K562 (cell line): ENCODE measurements at regions not wholly inside any gene's neighbourhood (a gene's known extent, or its start where the extent isn't known, plus 50 kb on each side); places are given as distances from the start of the nearest gene placed in this dataset.

Experiments
- ATAC-seq: fragments of 200-7000 bp; cut with Tn5 transposase; 3 replicates; pipeline ENCODE4 v1.9.1; 2020; ENCODE audit warnings: moderate library complexity
- BruUV-seq: library from RNA; stranded (reverse); fragments of 400-500 nt; replicated peaks from 2 replicates; lab custom pipeline; 2021; lab: Mats Ljungman, UMichigan
- CTCF ChIA-PET: fragments of 300-600 bp; formaldehyde crosslinking; extraction: SDS; loops from one replicate; lab custom pipeline; 2021; ENCODE audit warnings: low intra/inter-chr PET ratio; lab: Yijun Ruan, JAX
- POLR2A ChIA-PET: fragments of 300-600, 350-650 bp; sonication (Branson Sonifier 250); formaldehyde crosslinking; extraction: SDS; loops from one replicate; lab custom pipeline; 2021; ENCODE audit warnings: antibody characterized with exemption, inconsistent platforms; lab: Yijun Ruan, JAX
- DNase-seq, 4 experiments: peaks; one replicate each; pipeline versions ENCODE4 v3.0.0 to v3.0.0-alpha.2; 2011 to 2018; ENCODE audit warnings: low spot score in 3 of 4, mixed read lengths in 3 of 4; ENCODE audit errors: extremely low read depth in 1 of 4
- FAIRE-seq: peaks from 2 replicates; lab custom pipeline; 2011; peaks lifted over from hg19 to GRCh38; lab: Jason Lieb, UNC
- H2AFZ ChIP-seq: 2 replicates; pipeline ENCODE4 v1.6.0; 2011; ENCODE audit warnings: low read depth, low read length, control low read depth, inconsistent platforms
- H3K27ac ChIP-seq: fragments of 200-600 bp; 3 replicates; pipeline ENCODE4 v1.8.0; 2011; ENCODE audit warnings: low read depth, mild to moderate bottlenecking, control low read depth, inconsistent platforms, low read length, moderate library complexity, mixed read lengths; ENCODE audit errors: extremely low read depth
- H3K27me3 ChIP-seq, 2 experiments: fragments of 300-600 bp in 1 of 2; 2 replicates in 1 of 2; 3 replicates in 1 of 2; pipeline versions ENCODE4 v1.6.0 to v1.8.0; 2011; ENCODE audit warnings: inconsistent platforms in 2 of 2, low read length in 2 of 2, mild to moderate bottlenecking in 1 of 2, mixed read lengths in 1 of 2, moderate library complexity in 1 of 2; ENCODE audit not compliant: control insufficient read depth in 2 of 2, insufficient read depth in 2 of 2
- H3K36me3 ChIP-seq: fragments of 300-600 bp; 3 replicates; pipeline ENCODE4 v1.8.0; 2011; ENCODE audit warnings: mild to moderate bottlenecking, low read length, inconsistent platforms; ENCODE audit not compliant: control insufficient read depth, insufficient read depth
- H3K4me1 ChIP-seq, 2 experiments: fragments of 200-600 bp in 1 of 2; replicated peaks in 1 of 2; 2 replicates in 1 of 2; 3 replicates in 1 of 2; pipeline versions ENCODE4 v1.5.1 to v1.8.0; 2011; ENCODE audit warnings: inconsistent platforms in 2 of 2, low read length in 2 of 2, mild to moderate bottlenecking in 1 of 2, mixed read lengths in 1 of 2, moderate library complexity in 1 of 2; ENCODE audit not compliant: control insufficient read depth in 2 of 2, insufficient read depth in 2 of 2
- H3K4me2 ChIP-seq: 2 replicates; pipeline ENCODE4 v1.6.1; 2011; ENCODE audit warnings: low read length, control low read depth, inconsistent platforms, mixed read lengths; ENCODE audit not compliant: insufficient read depth
- H3K4me3 ChIP-seq: fragments of 200-600 bp; sonication (generic), shearing (Covaris generic); 2 replicates; pipeline ENCODE4 v1.5.1; 2016; ENCODE audit warnings: control low read depth, inconsistent platforms
- H3K79me2 ChIP-seq: fragments of 200-600 bp; 3 replicates; pipeline ENCODE4 v1.8.0; 2011; ENCODE audit warnings: low read length, inconsistent platforms; ENCODE audit not compliant: control insufficient read depth, insufficient read depth
- H3K9ac ChIP-seq, 2 experiments: 2 replicates each; pipeline versions ENCODE4 v1.6.0 to v1.6.1; 2011; ENCODE audit warnings: low read depth in 2 of 2, low read length in 2 of 2, control low read depth in 1 of 2, inconsistent platforms in 1 of 2, mild to moderate bottlenecking in 1 of 2, mixed read lengths in 1 of 2; ENCODE audit not compliant: insufficient read depth in 1 of 2
- H3K9me1 ChIP-seq: one replicate; pipeline ENCODE4 v1.6.0; 2011; ENCODE audit warnings: inconsistent platforms, mild to moderate bottlenecking, low read length, moderate library complexity; ENCODE audit not compliant: control insufficient read depth, insufficient read depth
- H3K9me3 ChIP-seq: replicated peaks from 2 replicates; pipeline ENCODE4 v1.5.1; 2011; ENCODE audit warnings: low read depth, low read length, inconsistent platforms; ENCODE audit not compliant: control insufficient read depth, insufficient read depth
- H4K20me1 ChIP-seq: replicated peaks from 2 replicates; pipeline ENCODE4 v1.6.1; 2011; ENCODE audit warnings: low read length, inconsistent platforms, mixed read lengths; ENCODE audit not compliant: control insufficient read depth, insufficient read depth
- CBX3 ChIP-seq, 2 experiments: IDR thresholded peaks; 1 replicate in 1 of 2; 2 replicates in 1 of 2; pipeline ENCODE4 v1.6.1; 2012; ENCODE audit warnings: inconsistent platforms in 2 of 2, low read length in 2 of 2, borderline replicate concordance in 1 of 2, control low read depth in 1 of 2
- CHD2 ChIP-seq: IDR thresholded peaks from 2 replicates; pipeline ENCODE4 v1.6.1; 2011; ENCODE audit warnings: low read depth, low read length
- ELF1 ChIP-seq: fragments of 200-800 bp; sonication (Bioruptor generic); IDR thresholded peaks from 2 replicates; pipeline ENCODE4 v1.6.1; 2016; ENCODE audit warnings: missing genetic modification characterization, missing compliant biosample characterization
- ETV5 ChIP-seq: sonication (generic); formaldehyde crosslinking; IDR thresholded peaks from 2 replicates; pipeline ENCODE4 v1.4.0; 2020; ENCODE audit warnings: low read depth, mild to moderate bottlenecking, missing genetic modification reagents
- JUN ChIP-seq, 2 experiments: sonication (generic) in 1 of 2; formaldehyde crosslinking in 1 of 2; IDR thresholded peaks; 2 replicates each; pipeline versions ENCODE4 v1.6.1 to v1.8.0; 2012 to 2022; ENCODE audit warnings: borderline replicate concordance in 2 of 2, mild to moderate bottlenecking in 2 of 2, improper control_type of control experiment in 1 of 2, low read depth in 1 of 2, low read length in 1 of 2, missing genetic modification reagents in 1 of 2
- KLF6 ChIP-seq: fragments of 250-450 bp; sonication (Bioruptor Pico); IDR thresholded peaks from 2 replicates; pipeline ENCODE4 v1.4.0; 2020; ENCODE audit warnings: mild to moderate bottlenecking, moderate library complexity, borderline replicate concordance
- PML ChIP-seq: IDR thresholded peaks from 2 replicates; pipeline ENCODE4 v1.6.1; 2012; ENCODE audit warnings: low read length, inconsistent platforms
- ZNF384 ChIP-seq: IDR thresholded peaks from 2 replicates; pipeline ENCODE4 v1.6.1; 2012; ENCODE audit warnings: low read depth, low read length, improper control_type of control experiment
- ZNF668 ChIP-seq: fragments of 250-450 bp; sonication (Bioruptor Pico); IDR thresholded peaks from 2 replicates; pipeline ENCODE4 v1.8.0; 2022; ENCODE audit warnings: mild to moderate bottlenecking, inconsistent platforms
- WGBS: fragments of 100-300 bp; shearing (Covaris generic); methylation state at CpG from one replicate; pipeline ENCODE4 v1.1.6; 2016; ENCODE audit warnings: low coverage, mixed read lengths; ENCODE audit not compliant: insufficient coverage; ENCODE audit errors: missing lambda C conversion rate; 5-methylcytosine and 5-hydroxymethylcytosine counted together
- in situ Hi-C: fragments of 300-500 bp; cut with MboI; formaldehyde crosslinking; loops from 4 replicates; pipeline ENCODE4 v1.15.0; 2018; ENCODE audit warnings: inconsistent platforms, mixed read lengths
- intact Hi-C: fragments of 100-400 bp; cut with micrococcal nuclease; formaldehyde crosslinking; loops from 2 replicates; pipeline ENCODE4 v1.14.2; 2022
- TF ChIP-seq, protein P1 (sequence below): fragments of 250-450 bp; sonication (Bioruptor Pico); IDR thresholded peaks from 2 replicates; pipeline ENCODE4 v1.5.0; 2022; ENCODE audit warnings: mild to moderate bottlenecking
- TF ChIP-seq, protein P2 (sequence below): fragments of 250-450 bp; sonication (Bioruptor Pico); IDR thresholded peaks from 2 replicates; pipeline ENCODE4 v1.4.0; 2020; ENCODE audit warnings: mild to moderate bottlenecking, moderate library complexity

DNA sequence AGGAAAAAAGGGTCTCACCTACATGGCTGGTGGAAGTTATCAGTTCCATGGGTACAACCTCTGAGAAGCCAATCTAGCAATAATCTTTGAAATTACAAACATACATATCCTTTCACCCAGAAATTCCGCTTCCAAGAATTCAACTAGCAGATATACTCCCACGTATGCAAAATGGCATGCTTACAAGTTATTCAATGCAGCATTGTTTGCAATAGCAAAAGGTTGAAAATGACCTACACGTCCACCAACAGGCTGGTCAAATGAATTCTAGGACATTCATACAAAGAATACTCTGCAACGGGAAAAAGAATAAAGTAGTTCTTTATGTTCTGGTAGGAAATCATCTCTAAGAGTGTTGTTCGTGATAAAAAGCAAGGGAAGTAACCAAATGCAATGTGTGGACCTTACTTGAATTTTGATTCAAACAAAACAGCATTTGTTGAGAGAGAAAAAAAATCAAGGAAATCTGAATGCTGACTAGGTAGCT lies 63.7 kb upstream of the NLK start (continued):
- TF ChIP-seq, protein P1, sequence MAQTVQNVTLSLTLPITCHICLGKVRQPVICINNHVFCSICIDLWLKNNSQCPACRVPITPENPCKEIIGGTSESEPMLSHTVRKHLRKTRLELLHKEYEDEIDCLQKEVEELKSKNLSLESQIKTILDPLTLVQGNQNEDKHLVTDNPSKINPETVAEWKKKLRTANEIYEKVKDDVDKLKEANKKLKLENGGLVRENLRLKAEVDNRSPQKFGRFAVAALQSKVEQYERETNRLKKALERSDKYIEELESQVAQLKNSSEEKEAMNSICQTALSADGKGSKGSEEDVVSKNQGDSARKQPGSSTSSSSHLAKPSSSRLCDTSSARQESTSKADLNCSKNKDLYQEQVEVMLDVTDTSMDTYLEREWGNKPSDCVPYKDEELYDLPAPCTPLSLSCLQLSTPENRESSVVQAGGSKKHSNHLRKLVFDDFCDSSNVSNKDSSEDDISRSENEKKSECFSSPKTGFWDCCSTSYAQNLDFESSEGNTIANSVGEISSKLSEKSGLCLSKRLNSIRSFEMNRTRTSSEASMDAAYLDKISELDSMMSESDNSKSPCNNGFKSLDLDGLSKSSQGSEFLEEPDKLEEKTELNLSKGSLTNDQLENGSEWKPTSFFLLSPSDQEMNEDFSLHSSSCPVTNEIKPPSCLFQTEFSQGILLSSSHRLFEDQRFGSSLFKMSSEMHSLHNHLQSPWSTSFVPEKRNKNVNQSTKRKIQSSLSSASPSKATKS, result no peak
- TF ChIP-seq ELF1 (tag) (no peak), JUN (IDR thresholded peaks at IDR 0.05; ENCODE audit: borderline replicate concordance, low read depth, low read length) (no peak), JUN (CRISPR knock-in tag; IDR thresholded peaks at IDR 0.05; ENCODE audit: borderline replicate concordance) (no peak), CHD2 (no peak), ZNF668 (no peak), KLF6 (CRISPR knock-in tag) (no peak)

DNA sequence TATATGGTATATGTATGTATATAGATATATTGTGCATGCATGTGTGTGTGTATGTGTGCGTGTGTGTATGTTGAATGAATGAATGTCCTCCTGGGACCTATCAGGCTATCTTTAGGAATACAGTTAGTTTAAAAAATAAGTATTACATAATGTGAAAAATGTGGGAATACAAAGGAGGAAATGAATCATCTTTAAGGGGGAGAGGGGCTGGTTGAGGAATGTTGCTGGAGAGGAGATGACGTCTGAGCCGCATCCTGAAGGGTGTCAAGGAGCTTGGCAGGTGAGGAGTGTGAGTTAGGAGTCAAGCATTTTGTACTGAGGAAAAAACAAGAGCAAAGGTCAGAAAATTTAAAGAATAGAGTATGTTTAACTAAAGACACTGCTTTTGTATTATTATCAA lies 62.4 kb upstream of the NLK start:
- 92% methylated on average over 3 of the region's 3 CpGs for WGBS
- ATAC-seq, result no peak
- intact Hi-C loops, result no loop called here
- in situ Hi-C loops, result no loop called here
- Histone ChIP-seq H3K4me3 (no peak overlapping the region), H3K79me2 (no peaks in the 10 kb centered on the region), H3K36me3 (no peaks in the 10 kb centered on the region), H3K4me2 (no peak overlapping the region), H3K27ac (no peak overlapping the region), H3K9ac (no peak overlapping the region), H3K4me1 (peaks cover 27 to 64% of the 10 kb centered on the region in 2 experiments), H3K9me3 (no peaks in the 10 kb centered on the region), H3K9me1 (no peaks in the 10 kb centered on the region), H4K20me1 (no peaks in the 10 kb centered on the region), H3K27me3 (no peaks in the 10 kb centered on the region), H2AFZ (no peak overlapping the region)
- no TSS peak for BruUV-seq
- DNase-seq, result no peak
- FAIRE-seq, result no peak
- CTCF ChIA-PET, result no interaction called here
- TF ChIP-seq ETV5 (CRISPR knock-in tag) (no peak), CBX3 (IDR thresholded peaks at IDR 0.05; ENCODE audit: borderline replicate concordance in 1 of 2, low read length in 2 of 2) (no peak), PML (no peak), ZNF384 (no peak)
- TF ChIP-seq, protein P2, sequence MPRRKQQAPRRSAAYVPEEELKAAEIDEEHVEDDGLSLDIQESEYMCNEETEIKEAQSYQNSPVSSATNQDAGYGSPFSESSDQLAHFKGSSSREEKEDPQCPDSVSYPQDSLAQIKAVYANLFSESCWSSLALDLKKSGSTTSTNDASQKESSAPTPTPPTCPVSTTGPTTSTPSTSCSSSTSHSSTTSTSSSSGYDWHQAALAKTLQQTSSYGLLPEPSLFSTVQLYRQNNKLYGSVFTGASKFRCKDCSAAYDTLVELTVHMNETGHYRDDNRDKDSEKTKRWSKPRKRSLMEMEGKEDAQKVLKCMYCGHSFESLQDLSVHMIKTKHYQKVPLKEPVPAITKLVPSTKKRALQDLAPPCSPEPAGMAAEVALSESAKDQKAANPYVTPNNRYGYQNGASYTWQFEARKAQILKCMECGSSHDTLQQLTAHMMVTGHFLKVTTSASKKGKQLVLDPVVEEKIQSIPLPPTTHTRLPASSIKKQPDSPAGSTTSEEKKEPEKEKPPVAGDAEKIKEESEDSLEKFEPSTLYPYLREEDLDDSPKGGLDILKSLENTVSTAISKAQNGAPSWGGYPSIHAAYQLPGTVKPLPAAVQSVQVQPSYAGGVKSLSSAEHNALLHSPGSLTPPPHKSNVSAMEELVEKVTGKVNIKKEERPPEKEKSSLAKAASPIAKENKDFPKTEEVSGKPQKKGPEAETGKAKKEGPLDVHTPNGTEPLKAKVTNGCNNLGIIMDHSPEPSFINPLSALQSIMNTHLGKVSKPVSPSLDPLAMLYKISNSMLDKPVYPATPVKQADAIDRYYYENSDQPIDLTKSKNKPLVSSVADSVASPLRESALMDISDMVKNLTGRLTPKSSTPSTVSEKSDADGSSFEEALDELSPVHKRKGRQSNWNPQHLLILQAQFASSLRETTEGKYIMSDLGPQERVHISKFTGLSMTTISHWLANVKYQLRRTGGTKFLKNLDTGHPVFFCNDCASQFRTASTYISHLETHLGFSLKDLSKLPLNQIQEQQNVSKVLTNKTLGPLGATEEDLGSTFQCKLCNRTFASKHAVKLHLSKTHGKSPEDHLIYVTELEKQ (CRISPR knock-in tag), result no peak
- POLR2A ChIA-PET, result no interaction called here
